Ammon's horn (tissue), 1 donor: ENCODE measurements at regions not wholly inside any gene's neighbourhood (a gene's known extent, or its start where the extent isn't known, plus 50 kb on each side); places are given as distances from the start of the nearest gene placed in this dataset.
A peak's percentile ranks its signal among the peaks of the same experiment; 100 is the strongest.

Experiments
- DNase-seq: peaks from one replicate; pipeline ENCODE4 v3.0.0-alpha.2; 2016; ENCODE audit warnings: low spot score

DNA sequence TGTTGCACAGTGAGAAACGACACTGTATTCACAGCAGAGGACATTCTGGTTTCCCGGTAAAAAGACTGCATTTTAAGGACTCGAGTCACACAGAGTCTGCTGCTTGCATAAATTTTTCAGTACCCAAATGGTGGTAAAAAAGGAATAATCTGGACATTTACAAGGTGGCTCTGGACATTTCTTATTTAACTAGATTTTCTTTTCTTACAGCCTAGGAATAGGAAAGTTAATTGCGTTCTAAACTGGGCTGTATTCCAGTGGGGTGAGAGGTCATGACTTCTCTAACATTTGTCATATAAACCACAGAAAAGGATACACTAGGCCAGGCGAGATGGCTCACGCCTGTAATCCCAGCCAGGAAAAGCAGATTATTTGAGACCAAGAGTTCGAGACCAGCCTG lies 237.5 kb upstream of the KLF6 start:
- DNase-seq, result no peak

DNA sequence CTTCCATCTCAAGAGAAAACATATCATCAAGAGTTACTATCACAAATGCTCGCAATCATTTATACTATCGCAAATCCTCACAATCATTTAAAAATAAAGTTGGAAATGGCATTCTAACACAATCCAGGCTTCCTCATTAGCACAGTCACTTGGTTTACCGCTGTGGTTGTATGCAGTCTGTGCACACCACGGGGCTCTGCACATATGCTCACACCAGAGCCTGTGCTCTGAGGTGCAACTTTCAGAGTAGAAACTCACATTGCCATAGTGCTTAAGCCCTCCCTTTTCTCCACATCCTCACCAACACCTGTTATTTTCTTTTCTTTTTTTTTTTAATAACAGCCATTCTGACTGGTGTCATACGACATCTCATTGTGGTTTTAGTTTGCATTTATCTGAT lies 235.6 kb upstream of the KLF6 start:
- no peak for DNase-seq

DNA sequence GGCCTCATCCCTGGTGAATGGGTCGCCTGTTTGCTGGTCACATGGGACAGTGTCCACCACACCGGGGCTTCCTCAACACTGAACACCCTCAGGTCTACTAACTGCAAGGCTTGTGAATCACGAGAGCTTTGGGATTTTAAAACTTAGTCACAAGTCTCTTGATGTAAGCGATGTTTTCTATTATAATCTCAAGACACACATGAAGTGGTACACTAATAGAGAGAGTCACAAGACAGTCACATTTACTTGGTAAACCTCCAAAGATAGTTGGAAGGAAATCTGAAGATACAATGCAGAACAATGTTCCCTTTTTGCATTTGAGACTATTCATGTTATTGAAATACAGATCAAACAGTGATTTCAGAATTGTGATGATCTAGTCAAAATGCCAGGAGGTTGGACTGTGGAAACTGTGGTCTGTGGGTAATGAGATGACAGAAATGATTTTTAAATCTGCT lies 233.1 kb upstream of the KLF6 start:
- DNase-seq, result no peak

DNA sequence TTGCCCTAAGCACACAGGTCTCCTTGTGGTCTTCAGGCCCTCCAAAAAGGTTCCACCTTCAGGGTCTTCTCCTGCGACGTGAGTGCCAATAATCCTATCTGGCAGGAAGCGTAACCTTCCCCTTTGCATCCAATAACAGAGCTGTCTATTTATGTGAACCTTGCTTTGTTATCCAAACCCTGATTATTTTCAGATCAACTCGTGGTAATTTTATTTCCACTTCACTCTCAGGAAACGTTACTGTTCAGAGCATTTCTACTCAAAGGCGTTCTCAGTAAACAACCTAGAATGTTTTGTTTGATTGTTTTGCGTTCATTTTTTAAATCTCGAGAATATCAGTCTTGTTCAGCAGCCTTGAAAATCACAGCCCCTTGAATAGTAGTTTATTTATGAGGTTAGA lies 232.3 kb upstream of the KLF6 start:
- DNase-seq, result no peak

DNA sequence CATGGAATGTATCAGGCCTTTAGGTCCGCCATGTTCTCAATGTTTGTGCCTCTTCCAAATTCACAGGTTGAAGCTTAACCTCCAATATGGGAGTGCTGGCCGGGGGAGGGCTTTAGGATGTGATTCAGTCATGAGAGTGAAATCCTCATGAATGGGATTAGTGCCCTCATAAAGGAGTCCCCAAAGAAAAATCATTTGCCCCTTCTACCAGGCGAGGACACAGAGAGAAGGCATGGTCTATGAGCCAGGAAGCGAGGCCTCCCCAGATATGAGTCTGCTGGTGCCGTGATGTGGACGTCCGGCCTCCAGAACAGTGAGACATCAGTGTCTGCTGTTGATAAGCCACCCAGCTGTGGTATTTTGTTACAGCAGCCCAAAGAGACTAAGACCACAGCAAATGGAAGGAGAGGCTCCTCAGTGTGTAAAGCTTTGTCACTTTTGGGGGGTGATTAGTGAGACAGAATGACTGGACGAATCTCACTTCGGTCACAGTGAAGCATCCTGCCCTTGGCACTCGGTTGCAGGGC lies 231.3 kb upstream of the KLF6 start:
- no peak for DNase-seq

DNA sequence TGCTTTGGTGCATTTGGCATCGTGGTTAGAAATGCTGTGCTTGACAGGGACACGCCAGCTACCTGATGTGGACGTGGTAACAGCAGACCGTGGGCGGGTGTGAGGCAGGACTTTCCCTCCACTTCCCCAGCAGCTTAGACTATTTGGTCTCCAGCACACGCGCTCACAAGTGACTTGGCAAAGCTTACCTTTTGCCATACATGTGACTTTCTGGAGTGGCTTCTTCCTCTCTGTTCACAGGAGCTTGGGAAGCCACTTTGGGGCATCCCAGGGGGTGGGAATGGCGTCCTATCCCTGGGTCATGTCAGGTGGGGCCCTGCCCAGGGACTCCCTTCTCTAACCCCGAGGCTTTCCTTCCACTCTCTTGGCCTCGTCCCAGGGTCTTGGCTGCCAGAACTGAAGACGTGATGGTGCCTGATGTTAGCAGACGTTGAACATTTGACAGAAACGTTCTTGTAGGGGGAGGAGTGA lies 228.7 kb upstream of the KLF6 start:
- no peak for DNase-seq

DNA sequence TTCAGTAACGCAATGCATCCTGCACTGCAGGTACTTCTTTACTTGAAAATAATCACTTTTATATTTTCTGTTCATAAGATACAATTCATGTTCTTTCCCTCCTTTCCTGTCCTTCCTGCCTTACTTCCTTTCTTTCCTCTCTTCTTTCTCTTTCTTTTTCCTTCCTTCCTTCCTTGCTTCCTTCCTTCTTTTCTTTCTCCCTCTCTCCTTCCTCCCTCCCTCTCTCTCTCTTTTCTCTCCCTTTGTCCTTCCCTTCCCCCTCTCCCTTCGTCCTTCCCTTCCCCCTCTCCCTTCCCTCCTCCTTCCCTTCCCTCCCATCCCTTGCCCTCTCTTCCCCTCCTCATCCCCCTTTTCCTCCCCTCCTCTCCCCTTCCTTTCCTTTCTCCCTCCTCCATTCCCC lies 227.8 kb upstream of the KLF6 start:
- no peak for DNase-seq

DNA sequence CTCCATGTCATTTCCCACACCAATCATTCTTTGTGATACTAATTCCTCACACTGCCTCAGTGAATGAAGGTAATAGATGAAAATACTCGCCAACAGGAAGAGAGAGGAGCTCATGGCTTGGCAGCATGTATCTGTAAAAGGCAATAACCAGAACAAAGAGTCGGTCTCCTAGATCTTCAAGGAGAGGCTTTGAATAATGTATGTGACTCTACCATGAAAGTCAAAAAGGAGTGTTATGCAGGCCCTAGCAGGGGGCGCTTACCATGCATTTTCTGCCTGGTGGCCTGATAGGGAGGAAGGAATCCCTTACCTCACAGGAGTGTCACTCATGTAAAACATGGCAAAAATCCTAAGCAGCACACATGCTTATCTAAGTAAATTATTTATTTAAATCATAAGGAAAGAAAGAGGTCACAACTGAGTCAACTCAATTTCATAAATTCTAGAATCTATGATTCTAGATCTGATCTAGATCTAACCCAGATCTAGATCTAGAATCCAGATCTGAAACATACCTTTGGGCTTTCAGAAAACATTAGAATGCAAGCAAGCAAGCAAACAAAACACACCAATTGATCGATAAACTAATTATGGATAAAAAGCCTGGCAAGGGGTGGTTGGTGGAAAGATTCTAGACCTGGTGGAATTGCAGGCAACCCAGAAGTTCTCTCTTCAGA lies 226.3 kb upstream of the KLF6 start:
- DNase-seq, result no peak

DNA sequence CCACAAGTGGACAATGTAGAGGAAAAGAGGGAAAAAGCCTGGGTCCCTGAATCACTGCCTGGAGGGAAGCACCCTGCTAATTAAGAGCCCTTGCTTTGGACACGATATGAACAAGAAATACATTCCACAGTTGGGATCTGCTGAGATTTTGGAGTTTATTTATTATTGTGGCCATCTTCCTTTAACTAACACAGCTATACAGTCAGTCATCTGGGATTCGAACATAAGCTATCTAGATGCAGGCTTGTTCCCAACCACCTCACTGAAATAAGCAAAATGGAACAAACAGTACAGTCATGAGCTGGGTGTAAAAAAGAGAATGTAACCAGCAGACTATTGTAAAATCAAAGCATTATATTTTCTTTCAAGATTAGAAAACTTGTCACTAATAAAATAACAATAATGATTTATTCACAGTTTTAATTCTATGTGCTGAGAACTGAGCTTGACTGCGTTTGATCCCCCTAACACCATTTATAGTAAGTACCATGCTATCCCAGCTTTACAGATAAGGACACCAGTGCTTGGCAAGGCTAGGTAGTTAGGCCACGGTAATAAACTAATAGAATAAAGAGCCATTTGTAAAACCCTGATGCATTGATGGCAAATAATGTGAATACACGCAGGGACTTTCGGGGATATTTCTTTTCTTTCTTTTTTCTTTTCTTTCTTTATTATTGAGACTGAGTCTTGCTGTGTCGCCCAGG lies 223.8 kb upstream of the KLF6 start:
- no peak for DNase-seq

DNA sequence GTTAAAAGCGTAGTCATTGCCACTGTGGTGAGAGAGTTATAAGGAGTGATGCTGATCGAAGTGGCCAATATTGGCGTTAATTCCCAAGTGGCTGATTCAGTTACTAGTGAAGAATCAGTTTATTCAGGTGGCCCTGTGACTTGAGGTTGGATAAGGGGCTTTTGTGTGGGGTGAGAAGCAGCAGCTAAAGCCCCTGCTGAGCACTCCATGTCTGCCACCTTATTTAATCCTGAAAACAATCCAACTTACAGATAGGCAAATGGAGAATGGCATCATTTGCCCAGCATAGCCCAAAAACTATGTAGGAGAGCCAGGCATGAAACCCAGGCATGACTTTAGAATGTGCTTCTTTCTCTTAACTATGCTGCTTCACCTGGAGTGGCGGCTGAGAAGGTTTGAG lies 222.8 kb upstream of the KLF6 start:
- DNase-seq, result no peak

DNA sequence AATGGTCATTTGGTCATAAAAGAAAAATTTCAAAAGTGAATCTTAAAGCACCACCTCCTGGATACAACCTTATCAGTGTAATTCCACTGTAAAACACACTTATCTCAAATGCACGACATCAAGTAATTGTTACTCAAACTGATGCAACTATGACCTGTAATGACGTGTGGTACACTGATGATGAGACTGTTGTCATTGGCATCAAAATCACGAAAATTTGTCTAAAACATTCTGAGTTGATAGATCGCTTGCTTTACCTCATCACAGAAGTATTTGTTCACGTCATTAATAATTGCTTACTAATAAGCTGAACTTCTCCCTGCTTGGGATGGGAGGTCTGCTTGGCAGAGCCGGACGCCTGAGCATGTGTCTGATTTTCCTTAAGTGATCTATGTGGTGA lies 221.8 kb upstream of the KLF6 start:
- DNase-seq, result no peak

DNA sequence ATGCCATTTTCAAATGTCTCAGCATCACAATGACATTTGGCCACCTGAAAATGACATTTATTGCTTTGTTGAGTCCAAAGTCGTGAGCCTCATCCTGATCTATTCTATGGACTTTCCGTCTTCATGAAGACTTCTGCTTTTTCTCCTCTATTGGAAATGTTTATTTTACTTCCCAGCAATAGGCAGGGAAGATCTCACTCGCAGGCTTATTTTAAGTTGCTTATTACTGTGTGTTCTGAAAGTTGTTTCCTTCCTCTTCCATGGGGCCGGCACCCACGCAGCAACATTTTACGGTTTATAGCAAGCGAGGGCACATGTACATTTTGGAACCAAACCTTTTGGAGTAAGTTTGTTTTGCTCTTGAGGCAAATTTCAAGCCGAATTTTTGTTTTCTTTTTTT lies 221.0 kb upstream of the KLF6 start:
- peak; percentile 45 for DNase-seq

DNA sequence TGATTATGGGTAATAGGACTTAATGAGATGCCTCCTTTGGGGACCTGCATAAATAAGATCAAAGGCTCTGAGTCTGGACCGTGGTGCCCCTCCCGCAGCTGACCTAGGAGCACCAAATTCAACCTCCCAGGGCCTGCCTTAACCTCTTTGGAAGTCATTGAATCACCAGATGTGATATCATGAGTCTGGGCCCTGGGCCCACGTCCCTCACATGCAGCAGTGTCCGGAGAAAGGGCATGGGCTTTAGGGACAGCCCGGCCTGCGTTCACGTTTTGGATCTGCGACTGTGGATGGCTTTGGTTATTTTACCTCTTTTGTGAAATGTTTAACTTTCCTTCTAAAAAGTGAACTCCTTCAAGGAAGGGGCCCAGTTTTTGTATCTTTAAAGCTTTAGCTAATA lies 220.0 kb upstream of the KLF6 start:
- no peak for DNase-seq

DNA sequence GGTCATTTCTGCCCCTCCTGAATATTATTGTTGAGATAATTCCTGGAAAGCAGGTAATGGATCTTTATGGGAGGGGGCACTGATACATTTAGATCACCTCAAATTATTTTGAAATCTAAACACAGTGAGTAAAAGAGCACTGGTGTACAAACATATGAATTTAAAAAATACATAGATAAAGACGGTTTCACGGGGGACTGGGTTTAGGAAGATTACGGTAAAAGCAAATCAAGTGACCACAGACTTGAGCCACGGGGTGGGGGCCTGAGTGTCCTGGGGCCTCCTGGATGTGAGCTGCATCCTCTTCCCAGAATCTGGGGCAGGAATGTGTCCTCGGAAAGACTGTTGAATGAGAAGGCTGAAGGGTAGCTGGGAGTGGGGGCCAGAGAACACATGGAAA lies 219.1 kb upstream of the KLF6 start:
- DNase-seq, result no peak

DNA sequence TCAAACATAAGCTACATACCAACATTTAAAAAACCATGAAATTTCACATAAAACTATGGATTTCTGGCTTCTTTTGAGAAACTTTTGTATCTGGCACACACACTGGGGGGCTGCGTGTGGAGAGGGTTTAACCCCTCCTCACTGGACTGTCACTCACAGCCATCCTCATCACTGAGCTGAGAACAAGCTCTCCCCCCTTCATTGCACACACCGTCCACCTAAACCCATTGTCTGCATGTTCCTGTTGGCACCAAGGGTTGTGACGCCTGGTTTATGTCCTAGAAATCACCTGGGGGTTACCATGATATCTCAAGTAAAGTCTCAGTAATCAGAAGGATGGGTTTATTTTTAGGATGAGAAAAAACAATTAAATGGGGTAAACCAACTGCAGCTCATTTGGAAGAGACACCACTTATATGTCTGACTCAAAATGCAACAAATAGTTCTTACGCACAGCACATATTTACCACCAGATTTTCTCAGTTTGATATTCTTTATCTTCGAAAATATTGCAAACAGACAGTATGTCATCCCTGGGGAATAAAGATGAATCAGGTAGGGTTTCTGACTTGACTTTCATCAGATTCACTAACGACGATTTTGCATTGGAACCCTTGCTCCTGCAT lies 218.5 kb upstream of the KLF6 start:
- DNase-seq, result no peak

DNA sequence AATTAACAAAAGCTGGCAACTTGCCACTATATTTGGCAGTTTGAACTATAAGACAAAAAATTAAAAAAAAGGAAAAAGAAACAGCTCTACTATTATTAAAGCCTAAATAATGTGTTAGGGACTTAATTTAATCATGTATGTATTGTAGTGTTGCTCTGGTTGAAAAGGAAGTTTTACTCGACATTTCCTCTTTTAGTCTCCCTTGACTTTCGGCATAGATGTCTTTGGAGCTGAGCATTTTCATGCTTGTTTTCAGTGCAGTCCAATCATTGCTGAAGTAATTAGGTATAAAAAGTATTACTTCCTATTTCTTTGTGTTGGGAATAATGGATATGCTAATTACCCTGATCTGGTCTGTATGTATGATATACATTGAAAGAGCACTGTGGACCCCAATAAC lies 216.8 kb upstream of the KLF6 start:
- no peak for DNase-seq

DNA sequence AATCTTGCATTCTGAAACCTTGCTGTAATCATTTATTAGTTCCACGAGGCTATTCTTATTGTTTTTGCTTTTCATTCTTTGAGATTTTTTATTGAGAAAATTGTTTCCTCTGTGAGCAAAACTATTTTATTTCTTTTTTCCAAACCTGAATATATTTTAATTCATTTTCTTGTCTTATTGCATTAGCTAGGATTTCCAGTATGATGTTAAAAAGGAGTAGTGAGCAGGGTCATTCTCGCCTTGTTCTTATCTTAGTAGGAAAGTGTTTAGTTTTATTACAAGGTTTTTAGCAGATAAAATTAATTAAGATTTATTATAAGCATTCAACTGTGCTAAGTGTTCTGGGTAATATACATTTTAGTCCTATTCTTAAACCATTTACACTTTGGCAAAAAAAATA lies 214.6 kb upstream of the KLF6 start:
- no peak for DNase-seq

DNA sequence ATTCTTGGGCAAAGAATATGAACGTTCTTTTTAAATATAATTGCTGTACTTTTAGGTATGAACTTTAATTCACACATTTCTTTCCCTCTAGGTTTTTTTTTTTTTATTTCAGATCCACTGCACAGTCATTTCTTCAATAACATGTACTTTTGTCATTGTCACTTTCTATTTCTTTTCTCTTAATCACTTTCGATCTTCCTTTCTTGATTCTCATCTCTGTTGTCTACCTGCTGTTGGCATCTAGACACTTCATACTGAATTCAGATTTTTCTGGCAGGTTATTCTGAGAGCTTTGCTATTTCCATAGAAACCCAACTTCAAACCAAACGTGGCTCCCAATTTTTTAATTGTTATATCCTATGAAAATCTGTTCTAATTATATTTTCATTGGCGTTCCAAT lies 211.7 kb upstream of the KLF6 start:
- no peak for DNase-seq

DNA sequence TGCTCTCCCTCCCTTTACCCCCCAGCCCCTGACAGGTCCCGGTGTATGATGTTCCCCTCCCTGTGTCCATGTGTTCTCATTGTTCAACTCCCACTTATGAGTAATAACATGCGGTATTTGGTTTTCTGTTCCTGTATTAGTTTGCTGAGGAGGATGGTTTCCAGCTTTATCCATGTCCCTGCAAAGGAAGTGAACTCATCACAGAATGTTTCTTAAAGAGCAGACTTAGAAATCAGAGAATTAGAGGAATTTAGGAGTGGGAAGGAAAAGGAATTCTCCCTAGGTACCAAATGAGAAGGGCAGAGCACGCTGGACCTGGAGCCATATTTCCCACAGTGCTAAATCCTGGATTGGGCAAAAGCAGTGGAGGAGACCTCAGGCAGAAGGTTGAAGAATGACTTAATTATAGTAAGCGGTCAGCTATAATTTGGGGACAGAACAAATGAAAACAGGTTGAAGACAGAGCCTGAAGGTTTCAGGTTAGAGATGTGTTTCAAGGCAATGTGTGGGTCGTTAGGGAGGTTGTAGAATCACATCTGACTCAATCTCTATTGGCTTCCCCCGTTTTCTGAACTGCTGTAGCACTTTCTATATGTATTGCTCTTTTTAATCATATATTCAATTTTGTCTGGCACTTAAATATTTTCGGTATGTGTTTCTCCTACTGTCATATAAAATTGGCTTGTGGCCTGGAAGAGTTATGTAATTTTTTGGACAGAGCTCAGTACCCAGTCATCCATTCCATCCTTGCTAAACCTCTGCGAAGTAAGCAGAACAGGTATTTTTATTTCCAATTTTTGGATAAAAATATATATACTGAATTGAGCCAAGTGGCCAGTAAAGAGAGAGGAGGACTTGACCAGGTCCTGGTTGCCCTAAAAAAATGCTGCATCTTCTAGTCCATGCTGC lies 210.5 kb upstream of the KLF6 start:
- no peak for DNase-seq

DNA sequence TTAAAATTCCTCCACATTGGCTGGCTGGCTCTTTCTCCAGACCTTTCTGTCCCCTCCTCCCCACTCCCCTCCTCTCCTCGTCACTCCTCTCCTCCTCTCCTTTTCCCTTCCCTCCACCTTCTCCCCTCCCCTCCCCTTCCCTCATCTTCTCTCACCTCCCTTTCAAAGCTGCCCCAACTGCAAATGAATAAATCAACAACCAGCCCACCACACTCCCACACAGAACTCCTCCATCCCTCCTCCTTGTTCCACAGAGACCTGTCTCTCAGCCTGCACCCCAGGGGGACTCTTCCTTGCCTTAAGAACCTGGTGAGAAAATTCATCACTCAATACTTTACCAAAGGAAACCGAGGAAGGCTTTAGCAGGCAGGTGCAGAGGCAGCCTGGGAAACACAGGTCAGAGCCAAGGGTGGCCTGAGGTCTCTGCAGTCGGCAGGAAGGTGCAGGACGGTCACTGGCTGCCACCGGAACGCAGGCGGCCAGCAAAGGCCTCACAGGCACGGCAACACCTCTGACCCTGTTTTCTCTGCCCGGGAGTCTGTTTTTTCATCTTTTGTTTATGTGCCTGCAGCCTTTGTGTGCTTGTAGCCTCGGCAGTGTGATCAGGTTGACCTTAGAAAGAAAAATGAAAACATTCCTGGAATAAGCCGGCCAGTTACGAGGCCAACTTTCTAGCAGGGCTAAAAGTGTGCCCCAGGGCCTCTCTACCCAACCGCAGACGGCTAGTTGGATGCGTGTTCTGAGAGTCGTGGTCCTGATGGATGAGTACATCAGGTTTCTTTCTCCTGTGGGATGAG lies 207.6 kb upstream of the KLF6 start:
- no peak for DNase-seq

DNA sequence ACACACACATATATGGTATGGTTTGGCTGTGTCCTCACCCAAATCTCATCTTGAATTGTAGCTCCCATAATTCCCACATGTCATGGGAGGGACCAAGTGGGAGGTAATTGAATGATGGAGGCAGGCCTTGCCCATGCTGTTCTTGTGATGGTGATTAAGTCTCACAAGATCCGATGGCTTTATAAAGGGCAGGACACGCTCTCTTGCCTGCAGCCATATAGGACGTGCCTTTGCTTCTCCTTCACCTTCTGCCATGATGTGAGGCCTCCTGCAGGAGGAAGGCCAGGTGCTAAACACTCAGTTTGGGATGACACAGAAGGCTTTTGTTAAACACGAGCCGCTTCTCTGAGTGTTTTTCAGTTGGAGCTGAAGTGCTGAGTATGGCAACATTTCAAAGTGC lies 205.3 kb upstream of the KLF6 start:
- DNase-seq, result no peak
